Right atrium auricular region (tissue), 2 donors: ENCODE measurements at regions not wholly inside any gene's neighbourhood (a gene's known extent, or its start where the extent isn't known, plus 50 kb on each side); places are given as distances from the start of the nearest gene placed in this dataset.

Experiments used
- DNase-seq: peaks from one replicate; pipeline ENCODE4 v3.0.0-alpha.2; 2019; ENCODE audit warnings: low spot score
- H3K27ac ChIP-seq, 2 donors: fragments of 200-600 bp; sonication (generic); 1 replicate in 1 of 2; 2 replicates in 1 of 2; pipeline ENCODE4 v1.5.1; 2016 to 2019
- H3K27me3 ChIP-seq, 2 donors: fragments of 200-600 bp; sonication (generic); one replicate each; pipeline versions ENCODE4 v1.5.1 to v1.6.0; 2017 to 2019
- H3K36me3 ChIP-seq: fragments of 200-600 bp; sonication (generic); one replicate; pipeline ENCODE4 v1.5.1; 2016
- H3K4me1 ChIP-seq, 2 donors: fragments of 200-600 bp; sonication (generic); one replicate each; pipeline versions ENCODE4 v1.5.1 to v1.6.0; 2017 to 2019
- H3K4me3 ChIP-seq, 2 donors: fragments of 200-600 bp; sonication (generic); 1 replicate in 1 of 2; 2 replicates in 1 of 2; pipeline ENCODE4 v1.5.1; 2017 to 2019; ENCODE audit warnings: mild to moderate bottlenecking in 1 of 2, moderate library complexity in 1 of 2
- H3K9me3 ChIP-seq, 2 donors: fragments of 200-600 bp; sonication (generic); one replicate each; pipeline ENCODE4 v1.5.1; 2019
- TF ChIP-seq, protein P1 (sequence below), 2 donors: fragments of 200-600 bp; sonication (generic); IDR thresholded peaks; one replicate each; pipeline ENCODE4 v1.5.1; 2019; ENCODE audit warnings: antibody characterized with exemption in 2 of 2

DNA sequence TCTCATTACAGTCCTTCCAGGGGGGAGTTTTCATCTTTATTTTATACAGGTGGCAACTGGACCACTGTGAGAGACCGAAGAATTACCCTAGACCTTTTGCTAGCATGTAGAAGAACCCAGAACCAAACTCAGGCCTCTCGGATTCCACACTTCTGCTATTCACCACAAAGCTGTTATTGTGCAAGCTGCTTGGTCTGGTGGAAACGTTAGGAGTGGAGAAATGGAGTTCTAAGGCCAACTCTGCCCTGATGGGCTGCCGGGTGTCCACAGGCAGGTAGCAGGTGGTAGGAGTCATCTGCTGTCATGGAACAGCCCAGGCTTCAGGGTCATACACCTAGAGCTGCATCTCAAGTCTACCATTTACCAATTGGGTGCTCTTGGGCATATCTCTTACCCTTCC lies 218.8 kb downstream of the BCL11A start:
- TF ChIP-seq, protein P1, sequence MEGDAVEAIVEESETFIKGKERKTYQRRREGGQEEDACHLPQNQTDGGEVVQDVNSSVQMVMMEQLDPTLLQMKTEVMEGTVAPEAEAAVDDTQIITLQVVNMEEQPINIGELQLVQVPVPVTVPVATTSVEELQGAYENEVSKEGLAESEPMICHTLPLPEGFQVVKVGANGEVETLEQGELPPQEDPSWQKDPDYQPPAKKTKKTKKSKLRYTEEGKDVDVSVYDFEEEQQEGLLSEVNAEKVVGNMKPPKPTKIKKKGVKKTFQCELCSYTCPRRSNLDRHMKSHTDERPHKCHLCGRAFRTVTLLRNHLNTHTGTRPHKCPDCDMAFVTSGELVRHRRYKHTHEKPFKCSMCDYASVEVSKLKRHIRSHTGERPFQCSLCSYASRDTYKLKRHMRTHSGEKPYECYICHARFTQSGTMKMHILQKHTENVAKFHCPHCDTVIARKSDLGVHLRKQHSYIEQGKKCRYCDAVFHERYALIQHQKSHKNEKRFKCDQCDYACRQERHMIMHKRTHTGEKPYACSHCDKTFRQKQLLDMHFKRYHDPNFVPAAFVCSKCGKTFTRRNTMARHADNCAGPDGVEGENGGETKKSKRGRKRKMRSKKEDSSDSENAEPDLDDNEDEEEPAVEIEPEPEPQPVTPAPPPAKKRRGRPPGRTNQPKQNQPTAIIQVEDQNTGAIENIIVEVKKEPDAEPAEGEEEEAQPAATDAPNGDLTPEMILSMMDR (IDR thresholded peaks at IDR 0.05), result no peak
- H3K27me3 ChIP-seq, result no peaks in the 10 kb centered on the region

DNA sequence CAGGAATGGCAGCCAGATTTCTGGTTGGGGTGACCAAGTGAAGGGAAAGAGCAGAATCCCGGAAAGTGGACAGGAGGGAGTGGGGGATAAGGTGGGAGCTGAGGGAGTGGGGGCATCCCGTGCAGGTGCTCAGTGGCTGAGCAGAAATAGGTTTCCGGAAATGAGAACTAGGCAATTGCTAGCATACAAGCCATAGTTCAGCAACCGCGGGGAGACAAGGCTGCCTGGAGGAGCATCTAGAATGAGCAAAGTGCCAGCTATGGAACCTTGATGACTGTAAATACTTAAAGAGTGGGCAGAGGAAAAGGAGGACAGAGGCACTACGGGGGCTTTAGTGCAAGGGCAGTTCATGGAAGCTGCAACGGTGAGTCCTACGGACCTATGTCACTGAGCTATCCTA lies 220.2 kb downstream of the BCL11A start:
- TF ChIP-seq, protein P1 (IDR thresholded peaks at IDR 0.05), result no peak
- no peak for DNase-seq
- no peak overlapping the region for H3K27ac ChIP-seq
- H3K9me3 ChIP-seq, result no peaks in the 10 kb centered on the region
- no peaks in the 10 kb centered on the region for H3K36me3 ChIP-seq
- H3K4me1 ChIP-seq, result no peaks in the 10 kb centered on the region
- H3K27me3 ChIP-seq, result no peaks in the 10 kb centered on the region
- H3K4me3 ChIP-seq, result no peak overlapping the region

More for the DNA sequence above, 218.8 kb downstream of the BCL11A start:
- DNase-seq, result no peak
- Histone ChIP-seq H3K4me3 (no peak overlapping the region), H3K27ac (no peak overlapping the region), H3K36me3 (no peaks in the 10 kb centered on the region), H3K9me3 (no peaks in the 10 kb centered on the region), H3K4me1 (no peaks in the 10 kb centered on the region)

DNA sequence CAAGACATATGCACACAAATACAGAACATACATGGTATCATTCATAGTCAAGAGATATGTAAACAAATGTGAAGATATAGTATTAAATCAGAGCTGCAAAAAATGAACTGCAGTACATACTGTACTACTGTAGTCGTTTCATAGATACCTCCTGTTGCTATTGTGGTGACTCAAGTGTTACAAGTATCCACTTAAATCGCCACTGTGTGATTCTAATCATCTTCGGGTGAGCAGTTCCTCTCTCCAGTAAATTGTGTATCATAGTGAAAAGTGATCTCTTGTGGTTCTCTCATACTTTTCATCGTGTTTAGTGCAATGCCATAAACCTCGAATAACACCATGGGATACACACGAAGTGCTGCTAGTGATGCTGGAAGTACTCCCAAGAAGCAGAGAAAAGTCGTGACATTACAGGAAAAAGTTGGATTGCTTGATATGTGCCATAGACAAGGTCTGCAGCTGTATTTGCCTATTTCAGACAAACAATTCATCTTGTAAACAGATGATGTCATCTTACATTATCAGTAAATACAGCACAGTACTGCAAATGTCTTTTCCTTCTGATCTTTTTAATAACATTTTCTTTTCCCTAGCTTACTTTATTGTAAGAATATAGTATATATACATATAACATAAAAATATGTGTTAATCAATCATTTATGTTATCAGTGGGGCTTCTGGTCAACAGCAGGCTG lies 222.2 kb downstream of the BCL11A start:
- Histone ChIP-seq H3K27me3 (no peaks in the 10 kb centered on the region), H3K9me3 (peaks cover 0 to 3% of the 10 kb centered on the region in 2 donors), H3K27ac (no peak overlapping the region), H3K36me3 (no peaks in the 10 kb centered on the region), H3K4me1 (no peaks in the 10 kb centered on the region), H3K4me3 (no peak overlapping the region)
- TF ChIP-seq, protein P1 (IDR thresholded peaks at IDR 0.05), result no peak
- DNase-seq, result no peak

DNA sequence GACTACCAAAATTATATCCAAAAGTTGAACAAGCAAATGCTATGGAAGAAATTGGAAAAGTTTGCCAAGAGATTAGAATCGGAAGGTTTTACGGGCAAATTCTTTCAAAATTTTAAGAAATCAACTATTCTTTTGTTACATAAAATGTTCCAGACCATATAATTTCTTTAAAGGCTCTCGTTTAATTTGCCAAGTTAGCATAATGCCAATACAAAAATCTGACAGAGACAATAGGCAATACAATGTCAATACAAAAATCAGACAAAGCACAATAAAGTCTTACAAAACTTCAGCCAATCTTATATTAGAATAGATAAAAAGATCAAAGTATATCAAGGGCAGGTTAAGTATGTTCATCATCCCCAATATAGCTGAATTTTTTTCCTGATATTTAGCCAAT lies 224.2 kb downstream of the BCL11A start:
- H3K4me3 ChIP-seq, result no peak overlapping the region
- DNase-seq, result no peak
- H3K36me3 ChIP-seq, result no peaks in the 10 kb centered on the region
- peaks cover 0 to 12% of the 10 kb centered on the region in 2 donors for H3K9me3 ChIP-seq
- no peaks in the 10 kb centered on the region for H3K4me1 ChIP-seq
- H3K27me3 ChIP-seq, result no peaks in the 10 kb centered on the region
- H3K27ac ChIP-seq, result no peak overlapping the region
- TF ChIP-seq, protein P1 (IDR thresholded peaks at IDR 0.05), result no peak

DNA sequence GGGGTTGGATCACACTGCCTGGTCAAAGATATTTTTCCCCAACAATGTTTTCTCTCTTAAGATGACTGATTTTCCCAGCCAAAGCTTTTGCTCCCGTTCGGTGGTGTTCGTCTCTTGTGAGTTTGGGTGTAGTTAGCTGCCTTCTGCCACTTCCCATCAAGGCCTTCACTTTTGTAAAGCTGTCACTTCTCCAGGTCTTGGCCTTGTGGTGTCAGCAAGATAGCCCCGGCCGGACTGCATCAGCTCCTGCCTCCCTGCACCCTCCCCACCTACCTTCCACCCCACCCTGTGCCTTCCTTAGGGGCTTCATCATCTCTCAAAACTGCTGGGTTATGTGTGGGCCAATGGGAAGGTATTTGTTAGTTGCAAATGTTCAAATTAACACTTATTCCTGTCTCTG lies 228.9 kb downstream of the BCL11A start:
- Histone ChIP-seq H3K27ac (no peak overlapping the region), H3K9me3 (peaks cover 0 to 12% of the 10 kb centered on the region in 2 donors), H3K4me3 (no peak overlapping the region), H3K4me1 (no peaks in the 10 kb centered on the region), H3K36me3 (no peaks in the 10 kb centered on the region), H3K27me3 (no peaks in the 10 kb centered on the region)
- TF ChIP-seq, protein P1 (IDR thresholded peaks at IDR 0.05), result no peak
- no peak for DNase-seq

DNA sequence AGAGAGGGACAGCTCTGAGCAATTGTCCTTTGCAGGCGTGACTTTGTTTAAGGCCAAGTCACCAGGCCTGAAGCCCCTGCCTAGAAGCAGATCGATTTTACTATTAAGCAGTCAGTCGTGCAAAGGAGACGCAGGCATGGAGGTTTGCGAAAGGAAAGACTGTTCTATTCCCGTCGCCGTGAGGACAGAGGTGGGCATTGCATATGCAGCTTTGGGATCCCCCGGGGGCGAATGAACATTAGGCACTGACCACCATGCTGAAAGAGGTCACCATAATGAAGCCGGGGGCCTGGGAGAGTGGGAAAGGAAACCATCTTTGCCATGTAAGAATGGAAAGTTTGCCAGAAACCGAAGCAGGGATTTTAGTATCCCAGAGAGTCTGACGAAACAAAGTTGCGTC lies 231.6 kb downstream of the BCL11A start:
- TF ChIP-seq, protein P1 (IDR thresholded peaks at IDR 0.05), result no peak
- Histone ChIP-seq H3K27ac (no peak overlapping the region), H3K27me3 (no peaks in the 10 kb centered on the region), H3K4me1 (no peaks in the 10 kb centered on the region), H3K4me3 (no peak overlapping the region), H3K9me3 (peaks cover 0 to 12% of the 10 kb centered on the region in 2 donors), H3K36me3 (no peaks in the 10 kb centered on the region)
- no peak for DNase-seq
